Activated CD4-positive, alpha-beta T cell treated with anti-CD3 and anti-CD28 coated beads, Interleukin-2, amount 50 U/mL, for 48 hours (primary cell): ENCODE measurements at regions not wholly inside any gene's neighbourhood (a gene's known extent, or its start where the extent isn't known, plus 50 kb on each side); places are given as distances from the start of the nearest gene placed in this dataset.

ENCODE experiments used
- DNase-seq, 2 experiments: peaks; one replicate each; pipeline ENCODE4 v3.0.0-alpha.2; 2020

DNA sequence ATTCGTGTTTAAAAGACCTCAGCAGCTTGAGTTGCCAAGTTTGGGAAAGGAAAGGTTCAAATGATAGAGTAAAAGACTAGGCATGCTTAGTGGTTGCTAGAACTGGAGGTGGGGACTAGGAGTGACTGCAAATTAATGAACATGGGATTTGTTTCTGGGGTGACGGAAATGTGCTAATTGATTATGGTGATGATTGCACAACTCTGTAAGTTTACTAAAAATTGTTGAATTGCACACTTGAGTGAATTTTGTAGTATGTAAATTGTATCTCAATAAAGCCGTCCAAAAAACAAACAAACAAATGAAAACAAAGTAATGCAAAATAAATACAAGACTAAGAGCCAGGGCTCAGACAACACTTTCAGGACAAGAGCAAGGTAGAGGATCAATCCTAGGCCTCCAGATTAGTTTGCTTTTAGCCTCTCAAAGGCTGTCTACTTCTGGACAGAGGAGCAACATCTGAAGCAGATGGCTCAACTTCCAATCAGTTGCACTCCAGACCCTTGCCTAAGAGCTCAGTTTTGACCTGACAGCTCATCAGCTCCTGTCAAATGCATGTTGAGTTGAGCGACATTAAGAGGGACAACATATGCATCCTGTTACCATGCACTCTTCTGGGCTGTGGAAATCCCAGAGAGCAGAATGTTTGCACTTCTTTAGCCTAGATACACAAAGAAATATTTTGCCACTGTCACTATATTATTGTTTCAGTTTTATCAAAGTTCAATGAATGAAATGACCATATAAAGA lies 111.2 kb upstream of the ASIC2 start:
- no peak for DNase-seq

DNA sequence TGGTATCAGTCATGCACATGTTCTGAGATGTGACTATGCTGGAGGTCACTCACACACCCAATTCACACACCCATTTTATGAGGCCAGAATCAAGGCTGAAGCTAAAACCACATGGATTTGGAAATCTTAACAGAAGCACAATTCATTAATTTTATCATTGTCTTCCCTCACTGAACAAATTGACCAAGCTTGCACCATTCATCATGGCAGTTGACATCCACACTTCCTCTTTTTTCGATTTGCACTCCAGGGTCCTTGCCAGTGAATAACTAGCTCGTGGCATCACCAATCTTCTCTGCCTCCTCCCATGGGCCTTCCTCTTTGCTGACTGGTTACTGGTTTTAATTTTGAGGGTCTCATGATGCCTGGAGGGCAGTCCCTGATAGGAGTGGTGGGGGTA lies 123.0 kb upstream of the ASIC2 start:
- DNase-seq = no peak

DNA sequence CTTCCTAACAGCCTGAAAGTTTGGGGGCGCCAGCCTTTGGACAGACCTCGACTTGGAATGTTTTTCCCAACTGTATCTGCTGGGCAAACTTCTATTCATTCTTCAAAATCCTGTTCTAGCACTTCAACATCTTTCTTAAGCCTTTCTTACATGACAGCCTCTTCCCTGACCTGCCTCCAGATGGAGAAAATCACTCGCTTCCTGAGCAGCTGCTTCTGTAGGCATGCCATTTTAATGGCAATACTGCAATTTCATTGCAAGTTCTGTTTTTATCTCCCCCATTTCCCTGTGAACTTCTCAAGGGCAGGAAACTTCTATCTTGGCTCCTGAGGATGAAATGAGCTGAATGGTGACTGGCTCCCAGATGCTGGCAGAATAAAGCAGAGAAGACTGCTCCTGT lies 128.8 kb upstream of the ASIC2 start:
- DNase-seq = no peak

DNA sequence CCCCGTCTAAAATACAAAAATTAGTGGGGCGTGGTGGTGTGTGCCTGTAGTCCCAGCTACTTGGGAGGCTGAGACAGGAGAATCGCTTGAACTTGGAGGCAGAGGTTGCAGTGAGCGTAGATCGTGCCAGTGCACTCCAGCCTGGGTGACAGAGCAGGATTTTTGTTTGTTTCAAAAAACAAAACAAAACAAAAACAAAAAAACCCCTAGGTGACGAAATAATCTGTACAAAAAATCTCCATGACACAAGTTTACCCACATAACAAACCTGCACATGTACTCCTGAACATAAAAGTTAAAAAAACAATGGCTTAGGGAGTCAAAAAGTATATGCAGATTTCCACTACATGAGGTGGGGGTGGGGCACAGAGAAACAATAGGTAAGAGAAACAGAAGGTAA lies 140.5 kb upstream of the ASIC2 start:
- no peak for DNase-seq

DNA sequence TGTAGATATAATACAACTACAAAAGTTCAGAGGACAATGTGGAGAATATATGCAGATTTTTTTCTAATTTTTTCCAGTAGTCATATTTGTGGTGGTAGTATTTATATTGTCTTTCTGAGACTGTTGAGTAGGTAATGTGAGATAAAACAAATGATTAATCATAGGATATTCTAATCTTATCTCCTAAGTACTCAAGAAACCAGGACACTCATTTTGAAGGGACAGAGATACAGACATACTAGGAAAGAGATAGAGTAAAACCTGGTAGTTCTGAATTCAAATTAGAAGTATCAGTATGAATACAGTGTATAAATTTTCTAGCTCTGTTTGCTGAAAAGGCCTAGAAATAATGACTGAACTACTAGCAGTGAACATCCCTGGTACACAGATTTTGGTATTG lies 141.7 kb upstream of the ASIC2 start:
- no peak for DNase-seq

DNA sequence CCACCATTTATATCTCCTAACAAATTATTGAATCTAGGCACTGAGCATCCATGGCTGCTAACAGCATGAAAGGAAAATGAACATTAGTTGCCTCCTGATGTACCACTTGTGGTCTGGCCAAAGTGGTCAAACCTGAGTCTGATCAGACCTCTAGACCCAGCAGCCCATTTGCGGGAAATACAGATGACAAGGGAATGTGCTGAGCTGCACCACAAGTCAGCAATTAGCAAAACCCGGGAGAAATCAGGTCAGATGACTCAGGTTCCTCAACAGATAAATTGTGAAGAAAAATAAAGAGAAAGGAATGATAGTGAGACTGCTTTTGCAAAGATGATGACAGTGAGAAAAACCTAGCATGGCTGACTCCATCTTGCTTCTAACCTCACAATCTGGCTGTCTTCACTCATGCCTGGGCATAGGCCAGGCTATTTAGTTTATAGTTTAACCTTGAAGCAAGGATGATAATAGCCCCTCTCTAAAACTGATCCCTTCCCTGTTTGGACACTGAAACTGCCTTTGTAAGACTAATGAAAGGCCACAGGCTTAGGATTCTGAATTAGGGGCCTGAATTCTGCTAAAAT lies 142.7 kb upstream of the ASIC2 start:
- no peak for DNase-seq

DNA sequence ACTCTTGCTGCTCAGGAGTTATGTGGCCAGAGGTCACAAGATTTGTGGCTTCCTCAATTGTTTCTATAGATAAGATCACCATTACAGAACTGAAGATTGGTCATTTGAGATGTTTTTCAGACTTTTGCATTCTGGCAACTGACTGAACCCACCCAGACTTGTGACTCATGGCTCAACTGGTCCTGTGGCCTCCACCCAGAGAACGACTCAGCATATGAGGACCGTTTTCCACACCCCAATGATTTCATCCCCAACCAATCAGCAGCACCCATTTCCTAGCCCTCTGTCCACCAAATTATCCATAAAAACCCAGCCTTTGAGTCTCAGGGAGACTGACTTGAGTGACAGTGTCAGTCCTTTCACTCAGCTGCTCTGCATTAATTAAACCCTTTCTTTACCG lies 143.2 kb upstream of the ASIC2 start:
- DNase-seq = no peak

DNA sequence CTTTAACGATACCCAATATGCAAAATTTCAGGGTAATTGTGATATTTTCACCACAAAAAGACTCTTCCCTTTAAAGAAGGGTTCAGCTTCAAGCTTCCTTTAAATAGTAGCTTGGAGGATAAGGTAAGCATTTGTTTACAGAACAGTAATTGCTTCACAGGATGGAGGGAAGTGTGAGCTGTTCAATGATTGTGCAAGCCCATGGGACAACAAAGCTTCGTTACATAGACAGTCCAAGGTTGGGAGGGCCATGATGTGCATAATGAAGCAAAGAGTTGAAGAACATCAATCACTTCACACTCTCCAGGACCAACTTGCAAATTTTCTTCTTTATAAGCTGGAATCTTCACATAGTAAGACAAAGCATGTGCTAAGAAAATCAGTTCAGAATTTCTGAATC lies 145.0 kb upstream of the ASIC2 start:
- DNase-seq = no peak

DNA sequence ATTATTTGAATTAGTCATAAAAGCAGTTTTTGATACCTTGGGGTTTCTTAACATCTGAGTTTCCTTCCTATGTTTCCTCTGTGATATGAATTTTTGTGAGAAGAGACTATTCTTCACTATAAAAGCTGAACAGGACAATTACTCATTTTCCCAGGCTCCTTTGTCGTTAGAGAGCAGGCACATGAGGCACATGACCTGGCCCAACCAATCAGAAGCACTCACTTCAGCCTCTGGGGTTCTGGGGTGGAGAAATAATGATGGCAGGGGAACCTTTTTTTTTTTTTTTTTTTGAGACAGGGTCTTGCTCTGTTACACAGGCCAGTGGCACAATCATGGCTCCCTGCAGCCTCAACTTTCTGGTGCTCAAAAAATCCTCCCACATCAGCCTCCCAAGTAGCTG lies 145.5 kb upstream of the ASIC2 start:
- DNase-seq = no peak

DNA sequence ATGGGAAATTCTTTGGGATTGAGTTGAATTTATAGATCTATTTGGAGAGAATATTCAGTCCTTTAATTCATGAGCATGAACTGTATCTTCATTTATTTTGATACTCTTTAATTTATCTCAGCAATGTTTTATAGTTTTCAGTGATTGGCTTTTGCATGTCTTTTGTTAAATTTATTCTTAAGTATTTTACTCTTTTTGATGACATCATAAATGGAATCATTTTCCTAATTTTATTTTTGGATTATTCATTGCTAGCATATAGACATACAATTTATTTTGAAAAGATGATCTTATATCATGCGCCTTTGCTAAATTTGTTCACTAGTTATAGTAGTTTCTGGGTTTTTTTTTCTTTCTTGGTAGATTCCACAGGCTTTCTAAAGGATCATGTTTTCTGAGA lies 149.2 kb upstream of the ASIC2 start:
- DNase-seq = no peak

DNA sequence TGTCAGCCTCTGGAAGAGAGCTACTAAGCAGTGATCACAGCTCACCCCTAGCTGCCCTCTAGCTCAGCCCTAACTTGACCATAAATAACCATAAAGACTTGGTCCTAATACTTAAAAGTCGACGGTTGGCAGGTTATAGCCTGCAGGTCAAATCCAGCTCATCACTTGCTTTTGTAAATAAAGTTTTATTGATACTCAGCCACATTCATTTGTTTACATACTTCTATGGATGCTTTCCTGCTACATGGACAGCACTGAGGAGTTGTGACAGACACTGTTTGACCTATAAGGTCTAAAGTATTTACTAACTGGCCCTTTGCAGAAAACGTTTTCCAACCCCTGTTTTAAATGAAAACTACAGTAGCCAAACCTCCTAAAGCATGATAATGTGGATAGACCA lies 151.6 kb upstream of the ASIC2 start:
- no peak for DNase-seq

DNA sequence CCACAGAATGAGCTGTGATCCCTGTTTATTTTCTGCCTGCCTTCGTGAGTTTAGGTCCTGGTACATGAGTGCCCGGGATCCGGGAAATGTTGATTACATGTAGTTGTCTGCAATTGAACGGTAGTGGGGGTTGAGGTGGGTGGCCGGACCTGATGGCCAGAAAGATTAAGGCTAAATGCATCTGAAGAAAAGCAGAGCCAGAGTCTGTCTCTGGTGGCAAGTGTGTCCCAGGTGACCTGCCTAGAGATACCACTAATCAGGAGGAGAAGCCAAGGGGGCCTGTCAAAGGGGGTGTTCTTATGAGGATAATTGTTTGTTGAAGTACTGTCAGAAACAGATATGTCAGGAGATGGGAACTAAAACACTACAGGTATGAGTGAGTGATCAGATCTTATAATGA lies 154.0 kb upstream of the ASIC2 start:
- DNase-seq = no peak

DNA sequence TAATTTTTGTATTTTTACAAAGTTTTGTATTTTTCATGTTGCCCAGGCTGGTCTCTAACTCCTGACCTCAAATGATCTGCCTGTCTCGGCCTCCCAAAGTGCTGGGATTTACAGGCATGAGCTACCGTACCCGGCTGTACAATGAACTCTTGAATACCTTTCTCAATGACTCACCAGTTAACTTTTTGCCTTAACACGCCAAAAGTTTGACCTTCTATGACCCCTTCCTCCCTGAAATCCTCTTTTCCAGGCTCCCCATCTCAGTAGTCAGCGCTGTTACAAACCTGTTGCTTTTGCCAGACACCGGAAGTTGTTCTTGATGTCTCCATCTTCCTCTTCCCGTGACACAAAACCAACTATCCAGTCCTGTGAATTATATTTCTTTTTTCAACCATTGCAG lies 158.1 kb upstream of the ASIC2 start:
- no peak for DNase-seq

DNA sequence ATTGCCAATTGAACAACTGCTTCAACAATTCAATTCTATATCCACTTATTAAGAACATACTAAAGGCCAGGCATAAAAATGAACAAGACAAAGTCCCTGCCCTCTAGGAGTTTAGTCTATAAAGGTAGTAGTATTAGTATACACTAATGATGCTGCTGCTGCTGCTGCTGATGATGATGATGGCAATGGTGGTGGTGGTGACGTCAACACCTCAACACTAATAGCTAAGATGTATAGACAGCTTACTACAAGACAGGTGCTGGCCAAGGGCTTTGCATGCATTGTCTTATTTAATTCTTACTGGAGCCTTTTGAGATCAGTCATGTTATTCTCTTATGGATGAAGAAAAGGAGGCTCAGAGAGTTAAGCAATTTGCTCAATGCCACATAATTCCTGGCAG lies 164.4 kb upstream of the ASIC2 start:
- DNase-seq = no peak

DNA sequence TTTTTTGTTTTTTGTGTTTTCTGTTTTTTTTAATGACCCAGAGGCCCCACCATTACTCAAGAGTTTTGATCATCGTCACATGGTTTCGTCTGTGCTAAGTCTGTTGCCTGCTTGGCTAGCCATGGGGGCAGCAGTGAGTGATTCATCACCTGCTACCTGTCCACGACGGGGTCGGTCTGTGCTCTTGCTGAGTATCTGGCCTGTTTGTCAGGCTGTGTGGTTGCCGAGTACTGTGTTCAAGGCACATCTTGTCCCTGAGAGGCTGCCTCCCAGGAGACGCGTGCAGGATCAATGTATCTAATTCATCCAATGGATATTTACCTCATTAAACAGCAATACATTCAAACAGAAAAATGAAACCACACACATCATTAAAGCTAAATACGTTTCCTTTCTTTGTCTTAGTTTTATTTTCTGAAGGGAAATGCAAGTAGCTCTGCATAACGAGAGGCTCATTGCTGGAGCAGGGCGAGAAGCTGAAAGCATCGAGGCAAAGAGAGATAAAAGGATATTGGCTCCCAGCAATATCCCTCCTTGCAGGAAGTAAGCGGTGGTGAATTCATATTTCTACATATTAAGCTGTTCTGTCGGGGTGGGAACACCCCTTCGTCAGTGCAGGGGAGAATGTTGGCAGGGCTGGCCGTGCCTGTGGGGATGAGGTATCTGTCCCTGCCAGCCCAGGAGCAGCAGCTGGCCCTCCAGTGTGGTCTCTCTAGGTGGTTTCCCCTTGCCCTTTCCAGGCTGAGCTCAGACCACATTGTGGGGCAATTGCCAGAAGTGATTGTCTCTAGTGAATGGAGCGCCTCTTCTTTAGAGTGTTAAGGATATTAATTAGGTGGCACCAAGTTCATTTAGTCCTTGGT lies 166.2 kb upstream of the ASIC2 start:
- no peak for DNase-seq

DNA sequence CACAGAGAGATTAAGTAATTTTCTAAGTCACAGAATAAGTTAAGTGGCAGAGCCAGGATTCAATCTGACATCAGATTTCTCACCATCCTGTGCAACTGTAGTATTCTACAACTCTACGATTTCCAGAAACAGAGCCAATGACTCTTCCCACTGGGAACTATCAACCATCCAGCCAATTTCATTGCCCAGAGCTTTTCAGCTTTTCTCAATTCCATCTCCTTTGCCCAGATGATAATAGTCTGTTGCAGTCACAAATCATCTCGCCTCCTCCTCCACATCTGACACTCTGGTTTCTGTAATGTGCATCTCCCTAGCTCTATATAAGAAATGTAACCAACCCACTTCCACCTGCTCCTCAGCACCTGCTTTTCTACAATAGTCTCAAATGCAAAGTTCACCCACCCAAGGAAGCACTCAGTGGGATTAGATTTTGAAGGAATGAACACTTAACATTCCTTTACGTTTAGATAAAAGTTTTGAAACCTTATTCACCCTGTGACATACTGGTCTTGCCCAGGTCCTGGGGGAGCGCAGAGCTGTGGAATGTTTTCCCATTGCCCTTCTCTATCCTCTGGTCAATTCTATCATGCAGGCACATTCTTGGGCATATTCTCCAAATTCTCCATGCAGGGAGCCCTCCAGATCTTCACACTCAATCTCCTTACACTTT lies 167.8 kb upstream of the ASIC2 start:
- no peak for DNase-seq

DNA sequence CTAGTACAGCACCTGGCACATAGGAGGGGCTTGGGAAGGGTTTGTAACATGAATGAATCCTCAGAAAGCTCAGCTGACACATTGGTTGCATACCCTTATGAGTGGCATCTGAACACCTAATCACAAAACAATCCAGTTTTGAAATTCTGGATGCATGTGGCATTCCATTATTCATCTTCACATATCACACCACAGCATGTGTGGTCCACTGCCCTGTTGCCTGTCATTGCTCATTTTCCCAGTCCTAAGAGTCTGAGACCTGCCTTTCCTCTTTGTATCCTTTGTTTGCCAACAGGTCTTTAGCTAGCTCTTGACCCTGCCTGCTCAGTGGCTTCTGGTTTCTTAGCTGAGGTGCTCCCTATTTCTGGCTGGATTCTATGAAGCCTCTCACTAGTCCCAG lies 170.8 kb upstream of the ASIC2 start:
- DNase-seq = no peak

DNA sequence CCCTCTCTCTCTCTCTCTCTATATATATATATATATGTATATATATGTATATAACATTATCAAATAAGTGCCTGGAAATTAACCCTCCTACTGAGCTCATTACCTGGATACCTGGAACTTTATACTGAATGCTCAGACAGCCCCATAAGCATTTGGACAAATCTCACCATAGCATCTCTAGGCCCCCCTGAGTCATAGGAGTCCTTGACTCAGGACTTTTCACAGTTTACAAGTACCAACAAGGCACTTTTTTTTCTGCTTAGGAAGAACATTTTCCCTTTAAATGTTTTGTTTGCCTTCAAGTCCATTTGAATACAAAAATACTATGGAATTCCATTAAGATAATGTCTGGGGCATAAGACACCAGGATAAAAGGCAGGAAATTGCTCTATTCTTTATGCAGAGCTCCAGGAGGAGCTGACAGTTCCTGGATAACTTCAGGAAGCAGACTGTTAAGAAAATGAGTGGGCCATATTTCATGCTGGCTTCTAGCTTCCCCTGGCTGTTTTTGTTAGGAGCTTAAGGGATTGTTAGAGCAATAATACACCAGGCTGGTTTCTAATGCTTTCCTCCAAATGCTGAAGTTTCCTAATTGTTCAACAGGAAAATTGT lies 171.7 kb upstream of the ASIC2 start:
- no peak for DNase-seq

DNA sequence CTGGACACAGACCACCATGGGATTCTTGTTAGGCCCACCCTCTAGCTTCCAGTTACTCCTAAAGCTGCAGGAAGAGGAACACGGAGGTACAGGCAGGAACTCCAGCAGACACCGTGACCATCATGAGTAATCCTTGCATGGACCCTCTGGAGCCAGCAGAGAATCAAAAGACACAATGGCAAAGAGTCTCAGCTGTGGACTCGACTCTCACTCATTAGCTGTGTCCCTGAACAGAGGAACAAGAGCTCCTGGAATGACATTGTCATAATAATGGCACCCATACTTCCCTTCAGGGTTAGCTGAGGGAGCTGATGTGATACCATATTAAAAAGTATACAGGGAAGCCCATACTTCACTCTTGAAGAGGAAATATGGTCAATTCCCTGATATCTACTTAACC lies 176.3 kb upstream of the ASIC2 start:
- no peak for DNase-seq

DNA sequence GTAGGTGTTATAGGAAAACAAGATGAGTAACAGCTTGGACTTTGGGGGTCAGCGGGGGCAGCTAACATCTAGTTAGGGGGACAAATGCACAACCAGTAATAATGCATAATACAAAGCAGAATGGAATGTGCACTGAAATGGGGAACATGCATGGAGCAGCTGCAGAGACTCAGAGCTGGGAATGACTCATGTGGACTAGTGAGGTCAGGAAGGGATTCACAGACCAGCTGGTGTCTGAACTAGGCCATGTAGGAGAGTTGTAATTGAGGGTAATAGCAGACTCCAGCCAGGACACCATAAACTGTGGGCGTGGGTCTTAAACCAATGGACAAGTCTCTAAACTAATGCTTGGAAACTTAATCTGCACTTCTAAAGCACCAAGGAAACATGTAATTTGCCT lies 176.8 kb upstream of the ASIC2 start:
- no peak for DNase-seq

DNA sequence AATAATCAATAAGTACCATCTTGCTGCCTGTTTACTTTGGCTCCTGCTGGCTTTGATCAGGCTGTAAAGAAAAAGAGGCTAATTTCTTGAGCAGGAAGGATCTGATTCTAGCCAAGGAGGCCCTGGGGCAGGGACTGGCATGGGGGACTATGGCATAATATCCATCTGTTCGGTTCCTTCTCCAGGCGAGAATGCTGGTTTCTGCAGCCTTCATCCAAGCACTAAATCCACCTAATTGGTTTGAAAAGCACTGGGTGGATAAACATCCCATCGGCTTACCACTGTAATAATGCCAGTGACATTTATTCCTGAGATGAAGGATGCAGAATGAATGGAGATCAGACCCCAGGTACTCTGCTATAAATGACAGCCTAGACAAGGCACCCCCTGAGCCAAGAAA lies 180.0 kb upstream of the ASIC2 start:
- DNase-seq = no peak

DNA sequence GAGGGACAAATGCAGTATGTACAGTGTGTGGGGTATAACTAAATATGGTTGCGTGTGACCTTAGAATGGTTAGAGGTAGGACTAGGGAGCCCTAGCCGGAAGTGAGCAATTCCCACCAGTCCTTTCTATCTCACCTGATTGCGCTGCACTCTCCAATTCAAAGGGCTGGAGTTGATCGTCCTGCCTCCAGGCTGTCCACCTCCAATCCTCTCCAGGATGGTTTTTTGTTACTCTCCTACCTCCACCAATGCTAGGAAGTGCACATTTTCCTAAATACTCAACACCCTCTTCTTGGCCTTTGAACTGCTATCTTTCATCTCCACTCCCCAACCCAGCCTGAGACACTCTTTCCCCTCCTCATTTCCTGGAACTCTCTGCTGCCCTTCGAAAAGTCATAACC lies 181.7 kb upstream of the ASIC2 start:
- DNase-seq = no peak

DNA sequence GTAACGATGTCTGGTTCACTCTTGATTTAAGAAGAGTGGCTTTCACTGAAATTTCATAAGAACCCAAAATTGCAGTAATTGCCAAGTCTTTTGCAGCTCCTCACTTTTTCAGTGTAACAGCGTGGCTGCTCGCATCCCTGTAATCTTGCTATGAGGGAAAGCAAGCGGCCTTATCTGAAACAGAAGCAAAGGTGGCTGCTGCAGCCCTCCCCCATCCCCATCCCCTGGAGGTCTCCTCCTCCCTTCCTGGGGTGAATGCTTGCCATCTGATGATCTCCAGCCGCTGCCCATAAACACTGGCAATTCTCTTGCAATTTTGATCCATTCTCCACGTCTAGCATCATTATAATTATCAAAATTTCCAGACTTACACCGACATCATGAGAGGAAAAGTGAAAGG lies 182.5 kb upstream of the ASIC2 start:
- DNase-seq = no peak
